H1 (cell line): ENCODE measurements at regions not wholly inside any gene's neighbourhood (a gene's known extent, or its start where the extent isn't known, plus 50 kb on each side); places are given as distances from the start of the nearest gene placed in this dataset.

ENCODE experiments used
- CTCF ChIA-PET: fragments of 300-600 bp; sonication (Branson Sonifier 250); formaldehyde crosslinking; loops from one replicate; lab custom pipeline; 2021; ENCODE audit not compliant: partially characterized antibody; lab: Charles Lee
- POLR2A ChIA-PET: fragments of 300-600 bp; sonication (Branson Sonifier 250); formaldehyde crosslinking; loops from one replicate; lab custom pipeline; 2021; ENCODE audit warnings: inconsistent platforms; ENCODE audit not compliant: partially characterized antibody; lab: Charles Lee
- DNase-seq, 2 experiments: peaks; one replicate each; pipeline versions ENCODE4 v3.0.0 to v3.0.0-alpha.2; 2010 to 2022; ENCODE audit warnings: low spot score in 2 of 2, low read depth in 1 of 2, mixed read lengths in 1 of 2
- FAIRE-seq: peaks from 2 replicates; lab custom pipeline; 2011; peaks lifted over from hg19 to GRCh38; lab: Jason Lieb, UNC
- H2AFZ ChIP-seq: 2 replicates; pipeline ENCODE4 v1.8.1; 2012; ENCODE audit warnings: low read length, inconsistent platforms
- H2AK5ac ChIP-seq: 2 replicates; pipeline ENCODE4 v1.6.1; 2013; ENCODE audit warnings: low read depth, low read length
- H2BK120ac ChIP-seq: replicated peaks from 2 replicates; pipeline ENCODE3; 2013; ENCODE audit warnings: low read depth, low read length, inconsistent platforms
- H2BK12ac ChIP-seq: 2 replicates; pipeline ENCODE4 v1.6.1; 2013; ENCODE audit warnings: low read depth, low read length
- H2BK15ac ChIP-seq: 2 replicates; pipeline ENCODE4 v1.6.1; 2013; ENCODE audit warnings: low read length
- H2BK20ac ChIP-seq: 2 replicates; pipeline ENCODE4 v1.6.1; 2013; ENCODE audit warnings: low read length
- H2BK5ac ChIP-seq: 2 replicates; pipeline ENCODE4 v1.6.1; 2013; ENCODE audit warnings: low read depth, low read length
- H3K14ac ChIP-seq: 2 replicates; pipeline ENCODE4 v1.6.1; 2013; ENCODE audit warnings: inconsistent platforms; ENCODE audit not compliant: insufficient read length
- H3K18ac ChIP-seq: 2 replicates; pipeline ENCODE4 v1.6.1; 2013; ENCODE audit warnings: low read length; ENCODE audit errors: extremely low read depth
- H3K23ac ChIP-seq: 2 replicates; pipeline ENCODE4 v1.6.1; 2013; ENCODE audit warnings: inconsistent platforms; ENCODE audit not compliant: insufficient read length
- H3K23me2 ChIP-seq: 2 replicates; pipeline ENCODE4 v1.6.1; 2013; ENCODE audit warnings: low read depth, low read length
- H3K27ac ChIP-seq: 2 replicates; pipeline ENCODE4 v1.6.1; 2011; ENCODE audit warnings: low read depth, low read length, inconsistent platforms
- H3K27me3 ChIP-seq, 4 experiments: replicated peaks in 1 of 4; 1 replicate in 1 of 4; 2 replicates in 3 of 4; pipeline versions ENCODE4 v1.6.1 to v1.8.1; 2011 to 2013; ENCODE audit warnings: low read length in 3 of 4, mild to moderate bottlenecking in 3 of 4, inconsistent platforms in 2 of 4, mixed read lengths in 2 of 4, moderate library complexity in 1 of 4; ENCODE audit not compliant: control insufficient read depth in 3 of 4, insufficient read depth in 3 of 4; ENCODE audit errors: extremely low read depth in 1 of 4
- H3K36me3 ChIP-seq, 4 experiments: 2 replicates each; pipeline versions ENCODE4 v1.6.1 to v1.8.1; 2011 to 2013; ENCODE audit warnings: mild to moderate bottlenecking in 4 of 4, low read length in 3 of 4, moderate library complexity in 2 of 4, control low read depth in 1 of 4, inconsistent platforms in 1 of 4; ENCODE audit not compliant: insufficient read depth in 4 of 4, control insufficient read depth in 2 of 4
- H3K4ac ChIP-seq: replicated peaks from 2 replicates; pipeline ENCODE3; 2013; ENCODE audit warnings: low read length, low read depth, mixed read lengths, inconsistent platforms; ENCODE audit not compliant: insufficient read length
- H3K4me1 ChIP-seq, 4 experiments: replicated peaks in 1 of 4; 1 replicate in 1 of 4; 2 replicates in 3 of 4; pipeline versions ENCODE4 v1.6.1 to v1.8.1; 2011 to 2013; ENCODE audit warnings: low read length in 3 of 4, inconsistent platforms in 2 of 4, mixed read lengths in 1 of 4; ENCODE audit not compliant: insufficient read depth in 4 of 4, control insufficient read depth in 3 of 4
- H3K4me2 ChIP-seq, 2 experiments: 2 replicates each; pipeline versions ENCODE4 v1.6.1 to v1.8.1; 2011 to 2013; ENCODE audit warnings: low read depth in 2 of 2, low read length in 2 of 2, control low read depth in 1 of 2, inconsistent platforms in 1 of 2, mild to moderate bottlenecking in 1 of 2; ENCODE audit not compliant: insufficient read depth in 1 of 2
- H3K4me3 ChIP-seq, 4 experiments: fragments of 200-600, 300-600 bp in 1 of 4; sonication (generic), shearing (Covaris generic), sonication (Bioruptor Twin) in 1 of 4; 2 replicates each; pipeline versions ENCODE4 v1.5.1 to v1.8.1; 2011 to 2016; ENCODE audit warnings: low read length in 4 of 4, low read depth in 3 of 4, control low read depth in 2 of 4, inconsistent platforms in 2 of 4, mild to moderate bottlenecking in 2 of 4, mixed read lengths in 1 of 4, moderate library complexity in 1 of 4; ENCODE audit not compliant: insufficient read depth in 2 of 4; ENCODE audit errors: extremely low read depth in 1 of 4
- H3K56ac ChIP-seq: replicated peaks from 2 replicates; pipeline ENCODE3; 2013; ENCODE audit warnings: low read depth, mild to moderate bottlenecking, mixed read lengths, low read length, inconsistent platforms; ENCODE audit not compliant: insufficient read length
- H3K79me1 ChIP-seq: 2 replicates; pipeline ENCODE4 v1.6.1; 2013; ENCODE audit warnings: low read depth, low read length, control low read depth
- H3K79me2 ChIP-seq, 2 experiments: 2 replicates each; pipeline versions ENCODE4 v1.6.1 to v1.8.1; 2012 to 2013; ENCODE audit warnings: low read length in 2 of 2, mild to moderate bottlenecking in 2 of 2, inconsistent platforms in 1 of 2; ENCODE audit not compliant: insufficient read depth in 2 of 2, control insufficient read depth in 1 of 2
- H3K9ac ChIP-seq, 4 experiments: replicated peaks in 1 of 4; 1 replicate in 1 of 4; 2 replicates in 3 of 4; pipeline versions ENCODE4 v1.6.1 to v1.8.1; 2011 to 2013; ENCODE audit warnings: low read depth in 3 of 4, low read length in 3 of 4, control low read depth in 2 of 4, mild to moderate bottlenecking in 2 of 4, moderate library complexity in 2 of 4, inconsistent platforms in 1 of 4; ENCODE audit errors: extremely low read depth in 1 of 4
- H3K9me3 ChIP-seq, 2 experiments: 2 replicates each; pipeline versions ENCODE4 v1.6.1 to v1.8.1; 2012 to 2013; ENCODE audit warnings: mild to moderate bottlenecking in 2 of 2, moderate library complexity in 2 of 2, control low read depth in 1 of 2, inconsistent platforms in 1 of 2, low read depth in 1 of 2, low read length in 1 of 2, mixed read lengths in 1 of 2; ENCODE audit not compliant: insufficient read depth in 2 of 2
- H4K20me1 ChIP-seq, 2 experiments: replicated peaks in 1 of 2; 2 replicates each; pipeline versions ENCODE3 to v1.8.1; 2011 to 2013; ENCODE audit warnings: inconsistent platforms in 2 of 2, low read length in 2 of 2, mild to moderate bottlenecking in 1 of 2; ENCODE audit not compliant: insufficient read depth in 2 of 2, control insufficient read depth in 1 of 2
- H4K5ac ChIP-seq: 2 replicates; pipeline ENCODE4 v1.6.1; 2013; ENCODE audit warnings: low read length, low read depth, mixed read lengths, inconsistent platforms; ENCODE audit not compliant: insufficient read length
- H4K8ac ChIP-seq: 2 replicates; pipeline ENCODE4 v1.8.0; 2013; ENCODE audit warnings: mild to moderate bottlenecking, moderate library complexity, low read length, inconsistent platforms; ENCODE audit not compliant: insufficient read depth; ENCODE audit errors: extremely low read depth
- H4K91ac ChIP-seq: replicated peaks from 2 replicates; pipeline ENCODE3; 2013; ENCODE audit warnings: low read length, mixed read lengths, inconsistent platforms; ENCODE audit not compliant: insufficient read length
- CTBP2 ChIP-seq: IDR thresholded peaks from 2 replicates; pipeline ENCODE4 v1.7.0; 2011; ENCODE audit warnings: borderline replicate concordance, mild to moderate bottlenecking, moderate library complexity, mixed read lengths, low read length; ENCODE audit not compliant: insufficient read depth, insufficient read length
- KDM1A ChIP-seq: fragments of 200-600, 300-600 bp; sonication (generic); IDR thresholded peaks from 2 replicates; pipeline ENCODE4 v1.7.1; 2016; ENCODE audit warnings: mild to moderate bottlenecking, low read length, borderline replicate concordance
- KDM4A ChIP-seq: IDR thresholded peaks from one replicate; pipeline ENCODE4 v1.7.1; 2012; ENCODE audit warnings: low read depth, mild to moderate bottlenecking, moderate library complexity, low read length, inconsistent platforms; ENCODE audit not compliant: severe bottlenecking
- WGBS, 2 experiments: shearing (Covaris generic) in 1 of 2; methylation state at CpG; one replicate each; pipeline versions ENCODE4 v1.1.6 to v1.1.7; 2013 to 2015; ENCODE audit warnings: low lambda C conversion rate in 2 of 2, mixed read lengths in 2 of 2, inconsistent platforms in 1 of 2, low coverage in 1 of 2, missing lambda C conversion rate in 1 of 2; ENCODE audit not compliant: insufficient replicate concordance in 2 of 2, insufficient coverage in 1 of 2, insufficient read length in 1 of 2; ENCODE audit errors: extremely low coverage in 1 of 2, missing lambda C conversion rate in 1 of 2; 5-methylcytosine and 5-hydroxymethylcytosine counted together

- Histone ChIP-seq H2BK5ac (no peak overlapping the region), H4K5ac (no peak overlapping the region), H3K79me1 (no peaks in the 10 kb centered on the region), H2BK15ac (no peak overlapping the region), H2AFZ (no peak overlapping the region), H3K9ac (no peak overlapping the region), H4K20me1 (no peaks in the 10 kb centered on the region), H3K79me2 (no peaks in the 10 kb centered on the region), H4K91ac (no peak overlapping the region), H2BK120ac (no peak overlapping the region), H2BK20ac (no peak overlapping the region), H3K27me3 (no peaks in the 10 kb centered on the region), H2BK12ac (no peak overlapping the region), H3K27ac (no peak overlapping the region), H3K23ac (no peak overlapping the region), H3K18ac (no peak overlapping the region), H2AK5ac (no peak overlapping the region), H4K8ac (no peak overlapping the region), H3K56ac (no peak overlapping the region), H3K4me1 (peaks cover 0 to 8% (median 2%) of the 10 kb centered on the region in 4 experiments; a peak in 3 of 7 replicates), H3K14ac (no peak overlapping the region), H3K4ac (no peak overlapping the region), H3K23me2 (no peaks in the 10 kb centered on the region), H3K9me3 (no peaks in the 10 kb centered on the region), H3K4me2 (no peak overlapping the region), H3K4me3 (no peak overlapping the region), H3K36me3 (no peaks in the 10 kb centered on the region)
- no peak for DNase-seq
- TF ChIP-seq CTBP2 (no peak), KDM4A (no peak), KDM1A (no peak)
- 78% methylated on average over 1 of the region's 1 CpG; no CpG with 5 or more reads in 1 of the 2 experiments for WGBS, 2 experiments
- FAIRE-seq = no peak
- ChIA-PET POLR2A (no interaction called here), CTCF (no interaction called here)
These were observed 116.6 kb downstream of the CBLN1 start for GRCh38 chr16:49165025-49165424.
